Endothelial cell (in vitro differentiated cells): ENCODE measurements at regions not wholly inside any gene's neighbourhood (a gene's known extent, or its start where the extent isn't known, plus 50 kb on each side); places are given as distances from the start of the nearest gene placed in this dataset.
"Not testable (repeated sequence)": the region's sequence is repeated elsewhere in the genome, so short reads cannot be mapped to it uniquely, and the experiment has no call there.

Experiments
- DNase-seq: peaks from one replicate; pipeline ENCODE4 v3.0.0; 2021; ENCODE audit warnings: low spot score
- H3K27ac Mint-ChIP-seq: one replicate; pipeline ENCODE4 v1.8.0; 2021; ENCODE audit warnings: mixed read lengths, inconsistent platforms; ENCODE audit not compliant: unreplicated experiment
- H3K27me3 Mint-ChIP-seq: one replicate; pipeline ENCODE4 v1.8.0; 2021; ENCODE audit warnings: mild to moderate bottlenecking, moderate library complexity, mixed read lengths, inconsistent platforms; ENCODE audit not compliant: unreplicated experiment
- H3K36me3 Mint-ChIP-seq: one replicate; pipeline ENCODE4 v1.8.0; 2021; ENCODE audit warnings: mild to moderate bottlenecking, low read depth, mixed read lengths, inconsistent platforms; ENCODE audit not compliant: unreplicated experiment
- H3K4me1 Mint-ChIP-seq: one replicate; pipeline ENCODE4 v1.8.0; 2021; ENCODE audit warnings: mild to moderate bottlenecking, mixed read lengths, inconsistent platforms; ENCODE audit not compliant: unreplicated experiment
- H3K4me3 Mint-ChIP-seq: one replicate; pipeline ENCODE4 v1.8.0; 2021; ENCODE audit warnings: mild to moderate bottlenecking, mixed read lengths, inconsistent platforms; ENCODE audit not compliant: unreplicated experiment
- H3K9me3 Mint-ChIP-seq: one replicate; pipeline ENCODE4 v1.8.0; 2021; ENCODE audit warnings: mixed read lengths, inconsistent platforms; ENCODE audit not compliant: unreplicated experiment
- TF ChIP-seq, protein P1 (sequence below): fragments of 200-600 bp; sonication (generic); IDR thresholded peaks from one replicate; pipeline ENCODE4 v1.5.0; 2021; ENCODE audit warnings: antibody characterized with exemption; ENCODE audit not compliant: unreplicated experiment

DNA sequence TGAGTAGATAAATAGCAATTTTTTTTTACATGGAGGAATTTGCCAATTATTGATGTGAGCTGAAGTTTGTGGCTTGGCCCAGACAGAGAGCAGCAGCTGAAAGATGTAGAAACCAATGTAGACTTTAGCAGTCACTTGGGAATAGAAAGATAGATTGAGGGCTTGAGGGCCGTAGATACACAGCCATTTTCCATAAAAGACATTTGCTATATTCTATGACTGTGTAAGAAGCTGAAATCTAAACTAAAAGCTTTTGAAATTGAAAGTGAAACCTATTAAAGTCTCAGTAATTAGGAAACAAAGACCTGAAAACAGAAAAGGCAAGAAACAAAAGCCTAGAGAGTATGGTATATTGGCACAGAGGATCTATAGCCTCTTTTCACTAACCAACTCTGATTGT is 332.7 kb downstream of the CENPW start:
- Mint-ChIP-seq H3K9me3 (peaks cover 4% of the 10 kb centered on the region), H3K4me1 (no peaks in the 10 kb centered on the region), H3K36me3 (peaks cover 4% of the 10 kb centered on the region), H3K27ac (no peak overlapping the region), H3K27me3 (no peaks in the 10 kb centered on the region), H3K4me3 (no peak overlapping the region)
- TF ChIP-seq, protein P1, sequence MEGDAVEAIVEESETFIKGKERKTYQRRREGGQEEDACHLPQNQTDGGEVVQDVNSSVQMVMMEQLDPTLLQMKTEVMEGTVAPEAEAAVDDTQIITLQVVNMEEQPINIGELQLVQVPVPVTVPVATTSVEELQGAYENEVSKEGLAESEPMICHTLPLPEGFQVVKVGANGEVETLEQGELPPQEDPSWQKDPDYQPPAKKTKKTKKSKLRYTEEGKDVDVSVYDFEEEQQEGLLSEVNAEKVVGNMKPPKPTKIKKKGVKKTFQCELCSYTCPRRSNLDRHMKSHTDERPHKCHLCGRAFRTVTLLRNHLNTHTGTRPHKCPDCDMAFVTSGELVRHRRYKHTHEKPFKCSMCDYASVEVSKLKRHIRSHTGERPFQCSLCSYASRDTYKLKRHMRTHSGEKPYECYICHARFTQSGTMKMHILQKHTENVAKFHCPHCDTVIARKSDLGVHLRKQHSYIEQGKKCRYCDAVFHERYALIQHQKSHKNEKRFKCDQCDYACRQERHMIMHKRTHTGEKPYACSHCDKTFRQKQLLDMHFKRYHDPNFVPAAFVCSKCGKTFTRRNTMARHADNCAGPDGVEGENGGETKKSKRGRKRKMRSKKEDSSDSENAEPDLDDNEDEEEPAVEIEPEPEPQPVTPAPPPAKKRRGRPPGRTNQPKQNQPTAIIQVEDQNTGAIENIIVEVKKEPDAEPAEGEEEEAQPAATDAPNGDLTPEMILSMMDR, result no peak
- DNase-seq, result no peak

DNA sequence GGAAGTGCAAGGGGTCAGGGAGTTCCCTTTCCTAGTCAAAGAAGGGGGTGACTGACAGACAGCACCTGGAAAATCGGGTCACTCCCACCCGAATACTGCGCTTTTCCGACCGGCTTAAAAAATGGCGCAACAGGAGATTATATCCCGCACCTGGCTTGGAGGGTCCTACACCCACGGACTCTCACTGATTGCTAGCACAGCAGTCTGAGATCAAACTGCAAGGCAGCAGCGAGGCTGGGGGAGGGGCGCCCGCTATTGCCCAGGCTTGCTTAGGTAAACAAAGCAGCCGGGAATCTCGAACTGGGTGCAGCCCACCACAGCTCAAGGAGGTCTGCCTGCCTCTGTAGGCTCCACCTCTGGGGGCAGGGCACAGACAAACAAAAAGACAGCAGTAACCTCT is 333.8 kb downstream of the CENPW start:
- not testable (repeated sequence) for H3K27me3 Mint-ChIP-seq, DNase-seq, H3K36me3 Mint-ChIP-seq, H3K9me3 Mint-ChIP-seq, H3K4me1 Mint-ChIP-seq, H3K4me3 Mint-ChIP-seq, H3K27ac Mint-ChIP-seq

- Mint-ChIP-seq H3K4me1 (no peaks in the 10 kb centered on the region), H3K27me3 (no peaks in the 10 kb centered on the region), H3K36me3 (no peaks in the 10 kb centered on the region), H3K9me3 (no peaks in the 10 kb centered on the region), H3K27ac (no peak overlapping the region), H3K4me3 (no peak overlapping the region)
- TF ChIP-seq, protein P1, result no peak
- DNase-seq, result no peak
Observed at GRCh38 chr6:126682440-126682839, 342.5 kb downstream of the CENPW start.

GRCh38 chr6:126685182-126685581 is 345.3 kb downstream of the CENPW start:
- Mint-ChIP-seq H3K36me3 (no peaks in the 10 kb centered on the region), H3K4me1 (no peaks in the 10 kb centered on the region), H3K27ac (no peak overlapping the region), H3K27me3 (peaks cover 2% of the 10 kb centered on the region), H3K9me3 (no peaks in the 10 kb centered on the region), H3K4me3 (no peak overlapping the region)
- no peak for DNase-seq
- TF ChIP-seq, protein P1, result no peak

DNA sequence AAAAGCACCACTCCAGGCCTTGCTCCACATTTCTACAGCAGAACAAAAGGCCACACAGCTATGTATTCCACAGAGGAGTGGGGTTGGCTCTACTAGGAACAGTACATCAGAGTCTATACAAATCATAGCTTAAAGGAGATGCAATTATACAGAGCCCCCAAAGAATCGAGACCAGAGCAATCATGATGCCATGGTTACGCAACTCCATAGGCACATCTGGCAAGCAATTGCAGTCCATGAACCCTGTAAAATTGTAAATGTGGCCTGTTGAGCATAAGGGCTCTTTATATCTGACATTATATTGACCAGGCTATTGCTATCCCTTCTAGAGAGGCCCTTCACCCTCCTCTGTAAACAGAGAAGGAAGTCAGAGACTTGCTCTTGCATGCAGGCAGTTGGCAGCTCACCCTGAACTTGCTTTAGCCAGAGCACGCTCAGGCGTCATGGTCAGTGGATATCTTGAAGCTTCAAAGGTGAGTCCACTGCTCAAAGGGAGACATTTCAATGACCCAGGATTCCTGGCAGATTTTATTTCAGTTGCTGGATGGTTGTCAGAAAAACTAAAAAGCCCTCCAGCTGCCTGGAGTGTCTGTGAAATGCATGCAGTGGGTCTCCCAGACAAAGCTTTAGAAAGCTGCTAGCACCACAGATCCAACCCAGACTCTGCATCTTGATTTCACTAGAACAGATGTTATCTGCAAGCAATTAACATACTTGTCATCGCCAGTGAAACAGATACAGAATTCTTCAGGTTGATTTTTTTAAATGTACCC is 357.2 kb downstream of the CENPW start:
- Mint-ChIP-seq H3K9me3 (no peaks in the 10 kb centered on the region), H3K27me3 (no peaks in the 10 kb centered on the region), H3K27ac (no peak overlapping the region), H3K36me3 (no peaks in the 10 kb centered on the region), H3K4me1 (no peaks in the 10 kb centered on the region), H3K4me3 (no peak overlapping the region)
- DNase-seq, result no peak
- TF ChIP-seq, protein P1, result no peak
